Mesenchymal stem cell (in vitro differentiated cells and primary cell): ENCODE measurements at regions not wholly inside any gene's neighbourhood (a gene's known extent, or its start where the extent isn't known, plus 50 kb on each side); places are given as distances from the start of the nearest gene placed in this dataset.
"Not testable (repeated sequence)": the region's sequence is repeated elsewhere in the genome, so short reads cannot be mapped to it uniquely, and the experiment has no call there.

Source experiments
- DNase-seq: peaks from one replicate; pipeline ENCODE4 v3.0.0-alpha.2; 2013
- H2AFZ ChIP-seq: one replicate; pipeline ENCODE4 v1.6.1; 2013; ENCODE audit warnings: low read depth, mild to moderate bottlenecking, control low read depth, inconsistent platforms, low read length, moderate library complexity
- H2AK5ac ChIP-seq: 2 replicates; pipeline ENCODE4 v1.6.1; 2013; ENCODE audit warnings: low read length, moderate library complexity, mild to moderate bottlenecking, inconsistent platforms; ENCODE audit not compliant: severe bottlenecking
- H2BK120ac ChIP-seq: one replicate; pipeline ENCODE4 v1.6.1; 2013; ENCODE audit warnings: low read depth, mild to moderate bottlenecking, inconsistent platforms, low read length, moderate library complexity
- H2BK12ac ChIP-seq, 2 experiments: one replicate each; pipeline ENCODE4 v1.6.1; 2013; ENCODE audit warnings: inconsistent platforms in 2 of 2, low read length in 2 of 2, mild to moderate bottlenecking in 2 of 2, moderate library complexity in 2 of 2, control low read depth in 1 of 2
- H2BK15ac ChIP-seq: one replicate; pipeline ENCODE4 v1.6.1; 2013; ENCODE audit warnings: mild to moderate bottlenecking, low read depth, inconsistent platforms; ENCODE audit not compliant: poor library complexity, severe bottlenecking
- H2BK5ac ChIP-seq: 2 replicates; pipeline ENCODE4 v1.6.1; 2013; ENCODE audit warnings: low read depth, mild to moderate bottlenecking, low read length, control low read depth, inconsistent platforms; ENCODE audit not compliant: poor library complexity, severe bottlenecking
- H3K14ac ChIP-seq, 2 experiments: one replicate each; pipeline ENCODE4 v1.6.1; 2013; ENCODE audit warnings: inconsistent platforms in 2 of 2, low read length in 2 of 2, control low read depth in 1 of 2, mild to moderate bottlenecking in 1 of 2, moderate library complexity in 1 of 2
- H3K18ac ChIP-seq, 2 experiments: one replicate each; pipeline ENCODE4 v1.6.1; 2013; ENCODE audit warnings: inconsistent platforms in 2 of 2, low read length in 2 of 2, control low read depth in 1 of 2, low read depth in 1 of 2, mild to moderate bottlenecking in 1 of 2
- H3K23ac ChIP-seq, 2 experiments: one replicate each; pipeline ENCODE4 v1.6.1; 2013; ENCODE audit warnings: inconsistent platforms in 2 of 2, low read length in 2 of 2, mild to moderate bottlenecking in 2 of 2, moderate library complexity in 2 of 2, control low read depth in 1 of 2
- H3K27ac ChIP-seq: 2 replicates; pipeline ENCODE4 v1.5.1; 2013; ENCODE audit warnings: mild to moderate bottlenecking, moderate library complexity, low read length, control low read depth, inconsistent platforms; ENCODE audit not compliant: poor library complexity, severe bottlenecking
- H3K27me3 ChIP-seq, 2 experiments: 2 replicates each; pipeline versions ENCODE4 v1.6.1 to v1.7.0; 2013; ENCODE audit warnings: low read length in 2 of 2, mild to moderate bottlenecking in 2 of 2, moderate library complexity in 2 of 2, control low read depth in 1 of 2, inconsistent platforms in 1 of 2; ENCODE audit not compliant: control insufficient read depth in 1 of 2, insufficient read depth in 1 of 2
- H3K36me3 ChIP-seq, 2 experiments: 2 replicates each; pipeline versions ENCODE4 v1.6.1 to v1.7.0; 2013; ENCODE audit warnings: low read length in 2 of 2, control low read depth in 1 of 2, inconsistent platforms in 1 of 2, low read depth in 1 of 2, mild to moderate bottlenecking in 1 of 2; ENCODE audit not compliant: insufficient read depth in 2 of 2, control insufficient read depth in 1 of 2
- H3K4ac ChIP-seq, 2 experiments: one replicate each; pipeline ENCODE4 v1.6.1; 2013; ENCODE audit warnings: inconsistent platforms in 2 of 2, low read length in 2 of 2, mild to moderate bottlenecking in 2 of 2, moderate library complexity in 2 of 2, control low read depth in 1 of 2, low read depth in 1 of 2
- H3K4me1 ChIP-seq: 2 replicates; pipeline ENCODE4 v1.6.1; 2013; ENCODE audit warnings: low read depth, low read length, control low read depth; ENCODE audit not compliant: control insufficient read depth, insufficient read depth
- H3K4me2 ChIP-seq: 2 replicates; pipeline ENCODE4 v1.6.1; 2013; ENCODE audit warnings: low read length, mild to moderate bottlenecking, inconsistent platforms; ENCODE audit not compliant: poor library complexity, severe bottlenecking
- H3K4me3 ChIP-seq, 2 experiments: 2 replicates each; pipeline versions ENCODE4 v1.5.1 to v1.7.0; 2013; ENCODE audit warnings: low read length in 2 of 2, mild to moderate bottlenecking in 2 of 2, control low read depth in 1 of 2, low read depth in 1 of 2; ENCODE audit not compliant: insufficient read depth in 1 of 2
- H3K79me1 ChIP-seq: replicated peaks from 2 replicates; pipeline ENCODE4 v1.6.1; 2013; ENCODE audit warnings: mild to moderate bottlenecking, control low read depth, low read length, inconsistent platforms; ENCODE audit not compliant: poor library complexity, severe bottlenecking
- H3K9ac ChIP-seq: 2 replicates; pipeline ENCODE4 v1.7.0; 2013; ENCODE audit warnings: mild to moderate bottlenecking, low read length, moderate library complexity
- H3K9me3 ChIP-seq: 2 replicates; pipeline ENCODE4 v1.7.0; 2013; ENCODE audit warnings: mild to moderate bottlenecking, low read length; ENCODE audit not compliant: control insufficient read depth
- H4K8ac ChIP-seq: one replicate; pipeline ENCODE4 v1.6.1; 2013; ENCODE audit warnings: inconsistent platforms, mild to moderate bottlenecking, low read length, moderate library complexity
- H4K91ac ChIP-seq: one replicate; pipeline ENCODE4 v1.6.1; 2013; ENCODE audit warnings: mild to moderate bottlenecking, low read length, inconsistent platforms
- WGBS: methylation state at CpG from one replicate; pipeline ENCODE4 v1.1.7; 2013; ENCODE audit warnings: mixed read lengths; 5-methylcytosine and 5-hydroxymethylcytosine counted together

- Histone ChIP-seq H4K8ac (no peak overlapping the region), H3K27ac (no peak overlapping the region), H3K4ac (no peak overlapping the region), H2AK5ac (no peak overlapping the region), H3K79me1 (no peaks in the 10 kb centered on the region), H2BK5ac (no peak overlapping the region), H3K18ac (no peak overlapping the region), H3K14ac (no peak overlapping the region), H3K36me3 (no peaks in the 10 kb centered on the region), H3K9ac (no peak overlapping the region), H2BK12ac (no peak overlapping the region), H3K9me3 (no peaks in the 10 kb centered on the region), H4K91ac (no peak overlapping the region), H3K27me3 (peaks cover 13 to 29% of the 10 kb centered on the region in 2 experiments), H2BK15ac (no peak overlapping the region), H2AFZ (no peak overlapping the region), H2BK120ac (no peak overlapping the region), H3K4me1 (no peaks in the 10 kb centered on the region), H3K4me3 (no peak overlapping the region), H3K4me2 (no peak overlapping the region), H3K23ac (no peak overlapping the region)
- WGBS: no CpG with 5 or more reads among the region's 3 CpGs
- DNase-seq: no peak
Measured at GRCh38 chr11:123321636-123322035, 108.4 kb upstream of the GRAMD1B start.

GRCh38 chr11:123318623-123319022 lies 111.4 kb upstream of the GRAMD1B start:
- Histone ChIP-seq H3K4ac (no peak overlapping the region), H3K9ac (no peak overlapping the region), H3K27me3 (peaks cover 12 to 33% of the 10 kb centered on the region in 2 experiments), H3K4me1 (no peaks in the 10 kb centered on the region), H3K79me1 (no peaks in the 10 kb centered on the region), H2BK15ac (no peak overlapping the region), H2AFZ (no peak overlapping the region), H2AK5ac (no peak overlapping the region), H3K27ac (no peak overlapping the region), H4K8ac (no peak overlapping the region), H3K36me3 (no peaks in the 10 kb centered on the region), H2BK5ac (no peak overlapping the region), H3K14ac (no peak overlapping the region), H4K91ac (no peak overlapping the region), H3K4me2 (no peak overlapping the region), H3K23ac (no peak overlapping the region), H2BK120ac (no peak overlapping the region), H3K18ac (no peak overlapping the region), H2BK12ac (no peak overlapping the region), H3K9me3 (no peaks in the 10 kb centered on the region), H3K4me3 (no peak overlapping the region)
- no peak for DNase-seq
- 86% methylated on average over 1 of the region's 2 CpGs for WGBS

- H3K18ac ChIP-seq, H2BK15ac ChIP-seq, H3K4ac ChIP-seq, DNase-seq, H3K27ac ChIP-seq, H2BK12ac ChIP-seq, H2AFZ ChIP-seq, H4K91ac ChIP-seq, H2BK120ac ChIP-seq, H3K14ac ChIP-seq, H3K36me3 ChIP-seq, H3K4me1 ChIP-seq, H2BK5ac ChIP-seq, H3K9me3 ChIP-seq, H2AK5ac ChIP-seq, H3K9ac ChIP-seq, H4K8ac ChIP-seq, H3K79me1 ChIP-seq, H3K4me3 ChIP-seq, H3K23ac ChIP-seq, H3K4me2 ChIP-seq: not testable (repeated sequence)
- peaks cover 12 to 32% of the 10 kb centered on the region in 2 experiments for H3K27me3 ChIP-seq
Measured at GRCh38 chr11:123318132-123318531, 111.9 kb upstream of the GRAMD1B start.

GRCh38 chr11:123316003-123316402 lies 114.1 kb upstream of the GRAMD1B start:
- Histone ChIP-seq H2AFZ (no peak overlapping the region), H2BK5ac (no peak overlapping the region), H3K4me2 (no peak overlapping the region), H4K8ac (no peak overlapping the region), H3K18ac (no peak overlapping the region), H3K4me1 (no peaks in the 10 kb centered on the region), H3K27me3 (peaks cover 15 to 39% of the 10 kb centered on the region in 2 experiments), H3K4ac (no peak overlapping the region), H2BK12ac (no peak overlapping the region), H2BK15ac (no peak overlapping the region), H4K91ac (no peak overlapping the region), H3K9ac (no peak overlapping the region), H3K14ac (no peak overlapping the region), H3K79me1 (no peaks in the 10 kb centered on the region), H3K36me3 (no peaks in the 10 kb centered on the region), H3K4me3 (no peak overlapping the region), H2BK120ac (no peak overlapping the region), H3K27ac (no peak overlapping the region), H3K9me3 (no peaks in the 10 kb centered on the region), H3K23ac (no peak overlapping the region), H2AK5ac (no peak overlapping the region)
- 78% methylated on average over 6 of the region's 6 CpGs for WGBS
- peak; percentile 84 for DNase-seq
